ENCODE measurements at regions not wholly inside any gene's neighbourhood (a gene's known extent, or its start where the extent isn't known, plus 50 kb on each side); places are given as distances from the start of the nearest gene placed in this dataset.
A peak's percentile ranks its signal among the peaks of the same experiment; 100 is the strongest.
"Not testable (repeated sequence)": the region's sequence is repeated elsewhere in the genome, so short reads cannot be mapped to it uniquely, and the experiment has no call there.

- not testable (repeated sequence) for H3K27me3 ChIP-seq (ENCODE audit: control insufficient read depth, insufficient read depth, low read length); H3K36me3 ChIP-seq (ENCODE audit: control insufficient read depth, insufficient read depth, low read length)
- DNase-seq (ENCODE audit: low read depth), result peak; percentile 53
- peak overlapping the region; percentile 28 for H3K4me3 ChIP-seq (ENCODE audit: low read depth, low read length)
- peak; percentile 67 for TF ChIP-seq CTCF (IDR thresholded peaks at IDR 0.05; ENCODE audit: insufficient read depth, low read length, poor library complexity, severe bottlenecking)
Observed at GRCh38 chr15:77910030-77910911, 167.2 kb downstream of the TBC1D2B start.

- no peak for TF ChIP-seq CTCF (IDR thresholded peaks at IDR 0.05; ENCODE audit: insufficient read depth, low read length, poor library complexity, severe bottlenecking)
- Histone ChIP-seq H3K4me3 (ENCODE audit: low read depth, low read length) (no peak overlapping the region), H3K27me3 (ENCODE audit: control insufficient read depth, insufficient read depth, low read length) (peaks cover 3% of the 10 kb centered on the region), H3K36me3 (ENCODE audit: control insufficient read depth, insufficient read depth, low read length) (no peaks in the 10 kb centered on the region)
- no peak for DNase-seq (ENCODE audit: low read depth)
Observed at GRCh38 chr15:77909182-77909940, 168.2 kb downstream of the TBC1D2B start.

- DNase-seq (ENCODE audit: low read depth); H3K36me3 ChIP-seq (ENCODE audit: control insufficient read depth, insufficient read depth, low read length); H3K27me3 ChIP-seq (ENCODE audit: control insufficient read depth, insufficient read depth, low read length); H3K4me3 ChIP-seq (ENCODE audit: low read depth, low read length): not testable (repeated sequence)
Observed at GRCh38 chr15:77908752-77909111, 168.8 kb downstream of the TBC1D2B start.

GRCh38 chr15:77907824-77908751 lies 169.4 kb downstream of the TBC1D2B start:
- Histone ChIP-seq H3K4me3 (ENCODE audit: low read depth, low read length) (no peak overlapping the region), H3K27me3 (ENCODE audit: control insufficient read depth, insufficient read depth, low read length) (peaks cover 3% of the 10 kb centered on the region), H3K36me3 (ENCODE audit: control insufficient read depth, insufficient read depth, low read length) (no peaks in the 10 kb centered on the region)
- peak; percentile 58 for TF ChIP-seq CTCF (IDR thresholded peaks at IDR 0.05; ENCODE audit: insufficient read depth, low read length, poor library complexity, severe bottlenecking)
- peak; percentile 19 for DNase-seq (ENCODE audit: low read depth)

GRCh38 chr15:77906062-77906990 lies 171.2 kb downstream of the TBC1D2B start:
- not testable (repeated sequence) for H3K27me3 ChIP-seq (ENCODE audit: control insufficient read depth, insufficient read depth, low read length); H3K4me3 ChIP-seq (ENCODE audit: low read depth, low read length); H3K36me3 ChIP-seq (ENCODE audit: control insufficient read depth, insufficient read depth, low read length); DNase-seq (ENCODE audit: low read depth)

- Histone ChIP-seq H3K4me3 (ENCODE audit: low read depth, low read length) (no peak overlapping the region), H3K27me3 (ENCODE audit: control insufficient read depth, insufficient read depth, low read length) (peaks cover 3% of the 10 kb centered on the region), H3K36me3 (ENCODE audit: control insufficient read depth, insufficient read depth, low read length) (no peaks in the 10 kb centered on the region)
- no peak for DNase-seq (ENCODE audit: low read depth)
- TF ChIP-seq CTCF (IDR thresholded peaks at IDR 0.05; ENCODE audit: insufficient read depth, low read length, poor library complexity, severe bottlenecking), result no peak
Observed at GRCh38 chr15:77905301-77905920, 172.1 kb downstream of the TBC1D2B start.
